NCI-H1694 treated with DMSO at 0.1 percent for 48 hours (cell line): ENCODE measurements at regions not wholly inside any gene's neighbourhood (a gene's known extent, or its start where the extent isn't known, plus 50 kb on each side); places are given as distances from the start of the nearest gene placed in this dataset.

Source experiments
- DNase-seq: peaks from one replicate; lab custom pipeline; 2025; lab: John Stamatoyannopoulos, UW

- DNase-seq, result no peak
Observed at GRCh38 chr17:62913991-62914570, 52.0 kb upstream of the TANC2 start.

- no peak for DNase-seq
Observed at GRCh38 chr17:62912363-62912762, 53.7 kb upstream of the TANC2 start.

- peak; percentile 32 for DNase-seq
Observed at GRCh38 chr17:62911114-62911513, 54.9 kb upstream of the TANC2 start.

GRCh38 chr17:62910277-62910676 is 55.8 kb upstream of the TANC2 start:
- no peak for DNase-seq

- no peak for DNase-seq
Observed at GRCh38 chr17:62907961-62908360, 58.1 kb upstream of the TANC2 start.

- no peak for DNase-seq
Observed at GRCh38 chr17:62906881-62907280, 59.2 kb upstream of the TANC2 start.

- DNase-seq, result no peak
Observed at GRCh38 chr17:62905233-62905632, 60.8 kb upstream of the TANC2 start.

GRCh38 chr17:62902531-62903220 is 63.4 kb upstream of the TANC2 start:
- DNase-seq, result no peak

GRCh38 chr17:62901544-62901943 is 64.5 kb upstream of the TANC2 start:
- no peak for DNase-seq

GRCh38 chr17:62900096-62900495 is 65.9 kb upstream of the TANC2 start:
- no peak for DNase-seq

GRCh38 chr17:62899361-62899760 is 66.7 kb upstream of the TANC2 start:
- DNase-seq, result no peak

GRCh38 chr17:62898239-62898864 is 67.7 kb upstream of the TANC2 start:
- no peak for DNase-seq

GRCh38 chr17:62897706-62898105 is 68.3 kb upstream of the TANC2 start:
- no peak for DNase-seq

- DNase-seq, result no peak
Observed at GRCh38 chr17:62895320-62896301, 70.4 kb upstream of the TANC2 start.

GRCh38 chr17:62892870-62893338 is 73.1 kb upstream of the TANC2 start:
- no peak for DNase-seq

- no peak for DNase-seq
Observed at GRCh38 chr17:62892061-62892675, 73.9 kb upstream of the TANC2 start.

- DNase-seq, result no peak
Observed at GRCh38 chr17:62891659-62892058, 74.4 kb upstream of the TANC2 start.

GRCh38 chr17:62888765-62889164 is 77.3 kb upstream of the TANC2 start:
- no peak for DNase-seq

- DNase-seq, result no peak
Observed at GRCh38 chr17:62888148-62888547, 77.9 kb upstream of the TANC2 start.

GRCh38 chr17:62887437-62887836 is 78.6 kb upstream of the TANC2 start:
- no peak for DNase-seq

GRCh38 chr17:62884781-62885180 is 76.7 kb upstream of the MARCHF10 start:
- no peak for DNase-seq

GRCh38 chr17:62882878-62883277 is 74.8 kb upstream of the MARCHF10 start:
- DNase-seq, result no peak
